GM23248 (cell line): ENCODE measurements at regions not wholly inside any gene's neighbourhood (a gene's known extent, or its start where the extent isn't known, plus 50 kb on each side); places are given as distances from the start of the nearest gene placed in this dataset.

Experiments
- EZH2 ChIP-seq: fragments of 200-600 bp; sonication (generic); IDR thresholded peaks from 2 replicates; pipeline ENCODE4 v1.6.1; 2018; ENCODE audit warnings: antibody characterized with exemption, mild to moderate bottlenecking; ENCODE audit not compliant: insufficient read depth, poor library complexity, severe bottlenecking
- EZH2phosphoT487 ChIP-seq: fragments of 200-600 bp; sonication (generic); IDR thresholded peaks from 2 replicates; pipeline ENCODE4 v1.6.1; 2018; ENCODE audit warnings: antibody characterized with exemption, moderate library complexity, mild to moderate bottlenecking, low read depth; ENCODE audit not compliant: insufficient read depth

GRCh38 chr14:62027958-62028357 lies 265.7 kb downstream of the SNAPC1 start:
- TF ChIP-seq EZH2phosphoT487, result no peak
- TF ChIP-seq EZH2, result no peak
